ENCODE measurements at regions not wholly inside any gene's neighbourhood (a gene's known extent, or its start where the extent isn't known, plus 50 kb on each side); places are given as distances from the start of the nearest gene placed in this dataset.

DNA sequence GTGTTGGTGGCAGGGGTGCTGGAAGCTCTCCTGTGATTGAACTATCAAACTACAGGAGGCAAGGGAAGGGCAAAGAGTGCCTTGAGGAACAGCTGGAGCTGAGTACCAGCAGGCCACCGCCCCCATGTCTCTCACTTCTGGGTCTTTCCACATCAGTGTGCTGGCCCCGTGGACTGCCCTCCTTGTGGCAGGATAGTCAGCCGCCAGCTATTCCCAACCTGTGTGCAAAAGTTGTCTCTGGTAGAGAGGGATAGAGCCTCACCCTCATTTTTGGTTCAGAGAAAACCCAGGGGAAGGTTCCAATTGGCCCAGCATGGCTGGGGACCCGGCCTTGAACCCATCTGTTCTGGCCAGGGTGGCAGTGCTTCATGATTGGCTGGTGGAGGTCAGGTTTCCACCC lies 211.8 kb downstream of the IRF8 start:
- H3K27ac ChIP-seq, result no peak overlapping the region
- H3K4me3 ChIP-seq, result no peak overlapping the region
- no peaks in the 10 kb centered on the region for H3K4me1 ChIP-seq
- no peak for ATAC-seq
- no peaks in the 10 kb centered on the region for H3K9me3 ChIP-seq
- no peak for DNase-seq
- H3K36me3 ChIP-seq, result no peaks in the 10 kb centered on the region
- H3K27me3 ChIP-seq, result no peaks in the 10 kb centered on the region
- intact Hi-C loops (cut with DNase I), result no loop called here
- TF ChIP-seq, protein P1, sequence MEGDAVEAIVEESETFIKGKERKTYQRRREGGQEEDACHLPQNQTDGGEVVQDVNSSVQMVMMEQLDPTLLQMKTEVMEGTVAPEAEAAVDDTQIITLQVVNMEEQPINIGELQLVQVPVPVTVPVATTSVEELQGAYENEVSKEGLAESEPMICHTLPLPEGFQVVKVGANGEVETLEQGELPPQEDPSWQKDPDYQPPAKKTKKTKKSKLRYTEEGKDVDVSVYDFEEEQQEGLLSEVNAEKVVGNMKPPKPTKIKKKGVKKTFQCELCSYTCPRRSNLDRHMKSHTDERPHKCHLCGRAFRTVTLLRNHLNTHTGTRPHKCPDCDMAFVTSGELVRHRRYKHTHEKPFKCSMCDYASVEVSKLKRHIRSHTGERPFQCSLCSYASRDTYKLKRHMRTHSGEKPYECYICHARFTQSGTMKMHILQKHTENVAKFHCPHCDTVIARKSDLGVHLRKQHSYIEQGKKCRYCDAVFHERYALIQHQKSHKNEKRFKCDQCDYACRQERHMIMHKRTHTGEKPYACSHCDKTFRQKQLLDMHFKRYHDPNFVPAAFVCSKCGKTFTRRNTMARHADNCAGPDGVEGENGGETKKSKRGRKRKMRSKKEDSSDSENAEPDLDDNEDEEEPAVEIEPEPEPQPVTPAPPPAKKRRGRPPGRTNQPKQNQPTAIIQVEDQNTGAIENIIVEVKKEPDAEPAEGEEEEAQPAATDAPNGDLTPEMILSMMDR (IDR thresholded peaks at IDR 0.05), result no peak

DNA sequence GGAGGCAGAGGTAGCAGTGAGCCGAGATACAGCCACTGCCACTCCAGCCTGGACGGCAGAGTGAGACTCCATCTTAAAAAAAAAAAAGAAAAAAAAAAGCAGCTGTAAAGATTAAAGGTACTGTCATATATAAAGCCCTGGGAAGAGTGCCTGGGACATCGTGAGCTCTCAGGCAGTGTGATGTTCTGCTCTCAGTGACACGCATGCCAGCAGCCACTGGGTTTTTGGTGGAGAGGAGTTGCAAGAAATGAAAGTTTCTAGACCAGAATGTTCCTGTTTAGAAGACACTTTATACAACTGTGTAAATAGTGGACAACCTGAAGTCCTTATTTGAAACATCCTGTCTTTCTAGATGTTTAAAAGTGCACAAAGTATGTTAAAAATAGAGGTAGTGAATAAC lies 213.2 kb downstream of the IRF8 start:
- DNase-seq, result no peak
- no peak overlapping the region for H3K27ac ChIP-seq
- no peaks in the 10 kb centered on the region for H3K36me3 ChIP-seq
- H3K27me3 ChIP-seq, result no peaks in the 10 kb centered on the region
- intact Hi-C loops (cut with DNase I), result no loop called here
- TF ChIP-seq, protein P1 (IDR thresholded peaks at IDR 0.05), result no peak
- ATAC-seq, result no peak
- no peaks in the 10 kb centered on the region for H3K9me3 ChIP-seq
- H3K4me3 ChIP-seq, result no peak overlapping the region
- H3K4me1 ChIP-seq, result no peaks in the 10 kb centered on the region

DNA sequence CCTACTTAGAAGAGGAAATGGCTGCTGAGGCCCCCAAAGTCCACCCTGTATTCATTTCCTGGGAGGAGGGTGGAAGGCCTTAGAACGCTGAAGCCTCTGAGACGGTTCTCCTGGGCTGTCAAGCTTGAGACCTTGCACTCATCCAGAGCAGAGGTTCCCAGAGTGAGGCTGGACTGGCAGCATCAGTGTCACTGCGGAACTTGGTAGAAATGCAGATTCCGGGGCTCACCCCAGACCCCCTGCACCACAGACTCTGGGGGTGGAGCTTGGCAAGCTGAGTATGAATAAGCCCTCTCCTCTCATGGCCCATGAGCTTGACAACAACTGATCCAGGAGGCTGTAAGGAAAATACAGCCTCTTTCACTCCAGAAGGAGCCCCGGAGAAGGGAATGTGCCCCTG lies 218.3 kb downstream of the IRF8 start:
- H3K9me3 ChIP-seq, result no peaks in the 10 kb centered on the region
- no peak for DNase-seq
- TF ChIP-seq, protein P1 (IDR thresholded peaks at IDR 0.05), result no peak
- peaks cover 0 to 23% of the 10 kb centered on the region in 2 donors for H3K27me3 ChIP-seq
- H3K27ac ChIP-seq, result no peak overlapping the region
- intact Hi-C loops (cut with DNase I), result no loop called here
- no peak for ATAC-seq
- H3K36me3 ChIP-seq, result no peaks in the 10 kb centered on the region
- no peak overlapping the region for H3K4me3 ChIP-seq
- H3K4me1 ChIP-seq, result no peaks in the 10 kb centered on the region

DNA sequence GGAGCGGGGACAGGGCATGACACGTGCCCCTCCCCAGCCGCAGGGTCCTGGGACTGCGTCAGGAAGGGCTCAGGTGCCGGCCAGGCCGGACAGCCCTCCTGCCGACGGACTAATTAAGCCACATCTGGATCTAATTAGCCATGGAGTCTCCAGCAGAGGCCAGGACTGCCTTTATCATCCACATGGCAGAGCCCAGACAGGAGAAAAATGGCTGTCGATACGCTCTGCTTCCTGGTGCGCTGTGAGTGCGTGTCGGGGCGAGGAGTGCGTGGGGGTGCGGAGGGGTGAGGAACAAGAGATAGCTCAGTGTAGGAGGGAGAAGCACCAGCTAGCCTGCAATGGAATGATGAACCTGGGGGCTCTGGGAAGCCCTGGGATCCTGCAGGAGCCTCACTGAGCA lies 218.8 kb downstream of the IRF8 start:
- no peaks in the 10 kb centered on the region for H3K4me1 ChIP-seq
- no peak overlapping the region for H3K4me3 ChIP-seq
- peaks cover 0 to 29% of the 10 kb centered on the region in 2 donors for H3K27me3 ChIP-seq
- H3K27ac ChIP-seq, result no peak overlapping the region
- TF ChIP-seq, protein P1 (IDR thresholded peaks at IDR 0.05), result no peak
- DNase-seq (no peak), ATAC-seq (no peak)
- intact Hi-C loops (cut with DNase I), result no loop called here
- H3K9me3 ChIP-seq, result no peaks in the 10 kb centered on the region
- H3K36me3 ChIP-seq, result no peaks in the 10 kb centered on the region

DNA sequence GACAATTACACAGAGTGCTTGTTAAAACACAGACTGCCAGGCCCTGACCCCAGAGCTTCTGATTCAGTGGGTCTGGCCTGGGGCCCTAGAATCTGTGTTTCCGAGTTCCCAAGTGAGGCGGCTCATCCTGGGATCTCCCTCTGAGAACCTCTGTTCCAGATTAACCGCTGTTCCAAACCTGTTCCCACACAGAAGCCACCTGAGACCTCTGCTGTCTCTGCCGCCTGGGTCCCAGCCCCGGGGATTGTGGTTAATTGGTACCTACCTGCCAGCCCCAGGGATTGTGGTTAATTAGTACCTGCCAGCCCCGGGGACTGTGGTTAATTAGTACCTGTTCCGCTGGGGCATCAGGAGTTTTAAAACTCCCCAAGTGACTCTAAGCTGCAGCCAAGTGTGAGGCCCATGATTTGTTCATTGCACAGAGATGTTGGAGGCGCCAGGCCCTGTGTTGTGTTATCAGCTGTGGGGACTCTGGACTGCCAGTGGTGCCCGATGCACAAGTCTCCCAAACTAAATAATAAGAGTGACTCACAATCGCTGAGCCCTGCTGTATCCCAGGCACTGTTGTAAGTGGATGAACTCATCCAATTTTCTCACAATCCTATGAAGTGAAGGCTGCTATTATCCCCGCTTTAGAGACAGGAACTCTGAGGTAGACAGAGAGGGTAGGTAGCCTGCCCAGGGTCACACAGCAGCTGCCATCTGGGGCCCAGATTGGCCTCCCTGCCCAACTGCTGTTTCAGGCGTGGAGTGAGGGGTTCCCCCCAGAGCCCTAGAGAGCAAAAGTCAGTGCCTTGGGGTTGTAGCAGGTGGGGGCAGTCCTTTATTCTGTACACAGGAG lies 219.7 kb downstream of the IRF8 start:
- Histone ChIP-seq H3K27me3 (peaks cover 0 to 38% of the 10 kb centered on the region in 2 donors), H3K4me1 (no peaks in the 10 kb centered on the region), H3K27ac (no peak overlapping the region), H3K36me3 (no peaks in the 10 kb centered on the region), H3K9me3 (no peaks in the 10 kb centered on the region), H3K4me3 (no peak overlapping the region)
- no peak for DNase-seq
- no peak for ATAC-seq
- TF ChIP-seq, protein P1 (IDR thresholded peaks at IDR 0.05), result no peak
- intact Hi-C loops (cut with DNase I), result no loop called here
